Mesenchymal stem cell (in vitro differentiated cells and primary cell): ENCODE measurements at regions not wholly inside any gene's neighbourhood (a gene's known extent, or its start where the extent isn't known, plus 50 kb on each side); places are given as distances from the start of the nearest gene placed in this dataset.
"Not testable (repeated sequence)": the region's sequence is repeated elsewhere in the genome, so short reads cannot be mapped to it uniquely, and the experiment has no call there.

Experiments used
- DNase-seq: peaks from one replicate; pipeline ENCODE4 v3.0.0-alpha.2; 2013
- H2AFZ ChIP-seq: one replicate; pipeline ENCODE4 v1.6.1; 2013; ENCODE audit warnings: low read depth, mild to moderate bottlenecking, control low read depth, inconsistent platforms, low read length, moderate library complexity
- H2AK5ac ChIP-seq: 2 replicates; pipeline ENCODE4 v1.6.1; 2013; ENCODE audit warnings: low read length, moderate library complexity, mild to moderate bottlenecking, inconsistent platforms; ENCODE audit not compliant: severe bottlenecking
- H2BK120ac ChIP-seq: one replicate; pipeline ENCODE4 v1.6.1; 2013; ENCODE audit warnings: low read depth, mild to moderate bottlenecking, inconsistent platforms, low read length, moderate library complexity
- H2BK12ac ChIP-seq, 2 experiments: one replicate each; pipeline ENCODE4 v1.6.1; 2013; ENCODE audit warnings: inconsistent platforms in 2 of 2, low read length in 2 of 2, mild to moderate bottlenecking in 2 of 2, moderate library complexity in 2 of 2, control low read depth in 1 of 2
- H2BK15ac ChIP-seq: one replicate; pipeline ENCODE4 v1.6.1; 2013; ENCODE audit warnings: mild to moderate bottlenecking, low read depth, inconsistent platforms; ENCODE audit not compliant: poor library complexity, severe bottlenecking
- H2BK5ac ChIP-seq: 2 replicates; pipeline ENCODE4 v1.6.1; 2013; ENCODE audit warnings: low read depth, mild to moderate bottlenecking, low read length, control low read depth, inconsistent platforms; ENCODE audit not compliant: poor library complexity, severe bottlenecking
- H3K14ac ChIP-seq, 2 experiments: one replicate each; pipeline ENCODE4 v1.6.1; 2013; ENCODE audit warnings: inconsistent platforms in 2 of 2, low read length in 2 of 2, control low read depth in 1 of 2, mild to moderate bottlenecking in 1 of 2, moderate library complexity in 1 of 2
- H3K18ac ChIP-seq, 2 experiments: one replicate each; pipeline ENCODE4 v1.6.1; 2013; ENCODE audit warnings: inconsistent platforms in 2 of 2, low read length in 2 of 2, control low read depth in 1 of 2, low read depth in 1 of 2, mild to moderate bottlenecking in 1 of 2
- H3K23ac ChIP-seq, 2 experiments: one replicate each; pipeline ENCODE4 v1.6.1; 2013; ENCODE audit warnings: inconsistent platforms in 2 of 2, low read length in 2 of 2, mild to moderate bottlenecking in 2 of 2, moderate library complexity in 2 of 2, control low read depth in 1 of 2
- H3K27ac ChIP-seq: 2 replicates; pipeline ENCODE4 v1.5.1; 2013; ENCODE audit warnings: mild to moderate bottlenecking, moderate library complexity, low read length, control low read depth, inconsistent platforms; ENCODE audit not compliant: poor library complexity, severe bottlenecking
- H3K27me3 ChIP-seq, 2 experiments: 2 replicates each; pipeline versions ENCODE4 v1.6.1 to v1.7.0; 2013; ENCODE audit warnings: low read length in 2 of 2, mild to moderate bottlenecking in 2 of 2, moderate library complexity in 2 of 2, control low read depth in 1 of 2, inconsistent platforms in 1 of 2; ENCODE audit not compliant: control insufficient read depth in 1 of 2, insufficient read depth in 1 of 2
- H3K36me3 ChIP-seq, 2 experiments: 2 replicates each; pipeline versions ENCODE4 v1.6.1 to v1.7.0; 2013; ENCODE audit warnings: low read length in 2 of 2, control low read depth in 1 of 2, inconsistent platforms in 1 of 2, low read depth in 1 of 2, mild to moderate bottlenecking in 1 of 2; ENCODE audit not compliant: insufficient read depth in 2 of 2, control insufficient read depth in 1 of 2
- H3K4ac ChIP-seq, 2 experiments: one replicate each; pipeline ENCODE4 v1.6.1; 2013; ENCODE audit warnings: inconsistent platforms in 2 of 2, low read length in 2 of 2, mild to moderate bottlenecking in 2 of 2, moderate library complexity in 2 of 2, control low read depth in 1 of 2, low read depth in 1 of 2
- H3K4me1 ChIP-seq: 2 replicates; pipeline ENCODE4 v1.6.1; 2013; ENCODE audit warnings: low read depth, low read length, control low read depth; ENCODE audit not compliant: control insufficient read depth, insufficient read depth
- H3K4me2 ChIP-seq: 2 replicates; pipeline ENCODE4 v1.6.1; 2013; ENCODE audit warnings: low read length, mild to moderate bottlenecking, inconsistent platforms; ENCODE audit not compliant: poor library complexity, severe bottlenecking
- H3K4me3 ChIP-seq, 2 experiments: 2 replicates each; pipeline versions ENCODE4 v1.5.1 to v1.7.0; 2013; ENCODE audit warnings: low read length in 2 of 2, mild to moderate bottlenecking in 2 of 2, control low read depth in 1 of 2, low read depth in 1 of 2; ENCODE audit not compliant: insufficient read depth in 1 of 2
- H3K79me1 ChIP-seq: replicated peaks from 2 replicates; pipeline ENCODE4 v1.6.1; 2013; ENCODE audit warnings: mild to moderate bottlenecking, control low read depth, low read length, inconsistent platforms; ENCODE audit not compliant: poor library complexity, severe bottlenecking
- H3K9ac ChIP-seq: 2 replicates; pipeline ENCODE4 v1.7.0; 2013; ENCODE audit warnings: mild to moderate bottlenecking, low read length, moderate library complexity
- H3K9me3 ChIP-seq: 2 replicates; pipeline ENCODE4 v1.7.0; 2013; ENCODE audit warnings: mild to moderate bottlenecking, low read length; ENCODE audit not compliant: control insufficient read depth
- H4K8ac ChIP-seq: one replicate; pipeline ENCODE4 v1.6.1; 2013; ENCODE audit warnings: inconsistent platforms, mild to moderate bottlenecking, low read length, moderate library complexity
- H4K91ac ChIP-seq: one replicate; pipeline ENCODE4 v1.6.1; 2013; ENCODE audit warnings: mild to moderate bottlenecking, low read length, inconsistent platforms
- WGBS: methylation state at CpG from one replicate; pipeline ENCODE4 v1.1.7; 2013; ENCODE audit warnings: mixed read lengths; 5-methylcytosine and 5-hydroxymethylcytosine counted together

GRCh38 chr12:8320791-8321370 is 93.5 kb upstream of the FAM90A1 start:
- not testable (repeated sequence) for H3K4me3 ChIP-seq, H3K36me3 ChIP-seq, H2AFZ ChIP-seq, H2BK12ac ChIP-seq, H4K8ac ChIP-seq, H3K4me2 ChIP-seq, H3K4me1 ChIP-seq, DNase-seq, H3K27ac ChIP-seq, H2BK5ac ChIP-seq, H4K91ac ChIP-seq, H3K9me3 ChIP-seq, H3K23ac ChIP-seq, H3K4ac ChIP-seq, H3K18ac ChIP-seq, H2AK5ac ChIP-seq, H3K79me1 ChIP-seq, H3K27me3 ChIP-seq, H2BK15ac ChIP-seq, H3K9ac ChIP-seq, H2BK120ac ChIP-seq, H3K14ac ChIP-seq
- 73% methylated on average over 6 of the region's 7 CpGs for whole genome bisulfite sequencing

- WGBS, result 50% methylated on average over 2 of the region's 4 CpGs
- not testable (repeated sequence) for H2BK120ac ChIP-seq, H3K27me3 ChIP-seq, H2BK15ac ChIP-seq, H3K27ac ChIP-seq, H3K9ac ChIP-seq, H3K79me1 ChIP-seq, H2AFZ ChIP-seq, H3K23ac ChIP-seq, H3K9me3 ChIP-seq, H4K8ac ChIP-seq, DNase-seq, H2BK5ac ChIP-seq, H3K36me3 ChIP-seq, H3K4me2 ChIP-seq, H3K4me3 ChIP-seq, H3K14ac ChIP-seq, H4K91ac ChIP-seq, H3K4ac ChIP-seq, H2BK12ac ChIP-seq, H3K18ac ChIP-seq, H3K4me1 ChIP-seq, H2AK5ac ChIP-seq
Observed at GRCh38 chr12:8325145-8325839, 97.9 kb upstream of the FAM90A1 start.

GRCh38 chr12:8328835-8329234 is 101.4 kb upstream of the FAM90A1 start:
- not testable (repeated sequence) for H3K18ac ChIP-seq, H3K9me3 ChIP-seq, H4K8ac ChIP-seq, H2BK12ac ChIP-seq, H3K9ac ChIP-seq, H2BK15ac ChIP-seq, H3K27ac ChIP-seq, H3K23ac ChIP-seq, H3K4me1 ChIP-seq, H4K91ac ChIP-seq, H3K4ac ChIP-seq, H3K14ac ChIP-seq, H2BK120ac ChIP-seq, H3K36me3 ChIP-seq, H3K4me3 ChIP-seq, H2AFZ ChIP-seq, DNase-seq, H3K79me1 ChIP-seq, H3K4me2 ChIP-seq, H2BK5ac ChIP-seq, H3K27me3 ChIP-seq, H2AK5ac ChIP-seq
- WGBS, result 81% methylated on average over 2 of the region's 3 CpGs

GRCh38 chr12:8332373-8332772 is 105.0 kb upstream of the FAM90A1 start:
- H3K23ac ChIP-seq, H4K8ac ChIP-seq, H3K9me3 ChIP-seq, H2BK120ac ChIP-seq, H2AK5ac ChIP-seq, H3K36me3 ChIP-seq, H3K18ac ChIP-seq, H3K4me2 ChIP-seq, H2BK15ac ChIP-seq, H3K27me3 ChIP-seq, H4K91ac ChIP-seq, H3K4me3 ChIP-seq, H3K9ac ChIP-seq, H3K4ac ChIP-seq, H2BK12ac ChIP-seq, DNase-seq, H3K4me1 ChIP-seq, H2BK5ac ChIP-seq, H3K27ac ChIP-seq, H3K79me1 ChIP-seq, H3K14ac ChIP-seq, H2AFZ ChIP-seq: not testable (repeated sequence)
- no CpG with 5 or more reads among the region's 2 CpGs for WGBS
